ENCODE measurements at regions not wholly inside any gene's neighbourhood (a gene's known extent, or its start where the extent isn't known, plus 50 kb on each side); places are given as distances from the start of the nearest gene placed in this dataset.

GRCh38 chr21:15644489-15644888 lies 85.3 kb upstream of the USP25 start:
- Mint-ChIP-seq H3K27ac (no peak overlapping the region), H3K4me3 (no peak overlapping the region), H3K36me3 (ENCODE audit: low read depth) (no peaks in the 10 kb centered on the region), H3K9me3 (no peaks in the 10 kb centered on the region), H3K4me1 (no peaks in the 10 kb centered on the region), H3K27me3 (no peaks in the 10 kb centered on the region)
- no peak for DNase-seq
- intact Hi-C loops (cut with micrococcal nuclease): no loop called here
- ChIA-PET CTCF (no interaction called here), POLR2A (no interaction called here)
- TF ChIP-seq, protein P1, sequence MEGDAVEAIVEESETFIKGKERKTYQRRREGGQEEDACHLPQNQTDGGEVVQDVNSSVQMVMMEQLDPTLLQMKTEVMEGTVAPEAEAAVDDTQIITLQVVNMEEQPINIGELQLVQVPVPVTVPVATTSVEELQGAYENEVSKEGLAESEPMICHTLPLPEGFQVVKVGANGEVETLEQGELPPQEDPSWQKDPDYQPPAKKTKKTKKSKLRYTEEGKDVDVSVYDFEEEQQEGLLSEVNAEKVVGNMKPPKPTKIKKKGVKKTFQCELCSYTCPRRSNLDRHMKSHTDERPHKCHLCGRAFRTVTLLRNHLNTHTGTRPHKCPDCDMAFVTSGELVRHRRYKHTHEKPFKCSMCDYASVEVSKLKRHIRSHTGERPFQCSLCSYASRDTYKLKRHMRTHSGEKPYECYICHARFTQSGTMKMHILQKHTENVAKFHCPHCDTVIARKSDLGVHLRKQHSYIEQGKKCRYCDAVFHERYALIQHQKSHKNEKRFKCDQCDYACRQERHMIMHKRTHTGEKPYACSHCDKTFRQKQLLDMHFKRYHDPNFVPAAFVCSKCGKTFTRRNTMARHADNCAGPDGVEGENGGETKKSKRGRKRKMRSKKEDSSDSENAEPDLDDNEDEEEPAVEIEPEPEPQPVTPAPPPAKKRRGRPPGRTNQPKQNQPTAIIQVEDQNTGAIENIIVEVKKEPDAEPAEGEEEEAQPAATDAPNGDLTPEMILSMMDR (IDR thresholded peaks at IDR 0.05): no peak
- no peak for ATAC-seq (ENCODE audit: low read depth)

GRCh38 chr21:15645830-15646229 lies 84.0 kb upstream of the USP25 start:
- Mint-ChIP-seq H3K9me3 (no peaks in the 10 kb centered on the region), H3K27me3 (no peaks in the 10 kb centered on the region), H3K4me3 (no peak overlapping the region), H3K36me3 (ENCODE audit: low read depth) (no peaks in the 10 kb centered on the region), H3K4me1 (no peaks in the 10 kb centered on the region), H3K27ac (no peak overlapping the region)
- TF ChIP-seq, protein P1 (IDR thresholded peaks at IDR 0.05): no peak
- intact Hi-C loops (cut with micrococcal nuclease): no loop called here
- DNase-seq (no peak), ATAC-seq (ENCODE audit: low read depth) (no peak)
- ChIA-PET CTCF (no interaction called here), POLR2A (no interaction called here)

DNA sequence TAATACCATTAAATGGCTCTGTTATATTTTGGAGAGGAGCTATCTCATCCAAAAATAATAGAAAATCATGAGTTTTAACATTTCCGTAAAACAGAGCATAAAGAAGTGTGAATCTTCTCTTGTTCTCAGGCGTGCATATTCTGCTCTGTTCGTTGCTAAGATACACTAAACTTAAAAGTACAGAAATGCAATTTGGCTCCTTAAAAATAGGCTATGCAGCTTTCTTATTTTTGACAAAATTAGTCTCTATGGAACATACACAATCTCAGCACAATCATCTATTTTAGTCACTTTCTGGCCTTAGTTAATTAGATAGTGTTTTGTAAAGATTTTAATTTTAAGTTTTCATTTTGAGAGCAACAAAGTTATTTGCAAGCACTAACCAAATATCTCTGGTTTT lies 79.0 kb upstream of the USP25 start:
- no peaks in the 10 kb centered on the region for H3K4me1 Mint-ChIP-seq
- no peaks in the 10 kb centered on the region for H3K9me3 Mint-ChIP-seq
- no peak overlapping the region for H3K27ac Mint-ChIP-seq
- POLR2A ChIA-PET: no interaction called here
- H3K36me3 Mint-ChIP-seq (ENCODE audit: low read depth): no peaks in the 10 kb centered on the region
- ATAC-seq (ENCODE audit: low read depth): no peak
- no peak for DNase-seq
- intact Hi-C loops (cut with micrococcal nuclease): no loop called here
- CTCF ChIA-PET: no interaction called here
- H3K27me3 Mint-ChIP-seq: no peaks in the 10 kb centered on the region
- TF ChIP-seq, protein P1 (IDR thresholded peaks at IDR 0.05): no peak
- no peak overlapping the region for H3K4me3 Mint-ChIP-seq

GRCh38 chr21:15651172-15651571 lies 78.6 kb upstream of the USP25 start:
- DNase-seq (no peak), ATAC-seq (ENCODE audit: low read depth) (no peak)
- Mint-ChIP-seq H3K9me3 (no peaks in the 10 kb centered on the region), H3K36me3 (ENCODE audit: low read depth) (no peaks in the 10 kb centered on the region), H3K27me3 (no peaks in the 10 kb centered on the region), H3K4me3 (no peak overlapping the region), H3K4me1 (no peaks in the 10 kb centered on the region), H3K27ac (no peak overlapping the region)
- intact Hi-C loops (cut with micrococcal nuclease): no loop called here
- ChIA-PET CTCF (no interaction called here), POLR2A (no interaction called here)
- TF ChIP-seq, protein P1 (IDR thresholded peaks at IDR 0.05): no peak

DNA sequence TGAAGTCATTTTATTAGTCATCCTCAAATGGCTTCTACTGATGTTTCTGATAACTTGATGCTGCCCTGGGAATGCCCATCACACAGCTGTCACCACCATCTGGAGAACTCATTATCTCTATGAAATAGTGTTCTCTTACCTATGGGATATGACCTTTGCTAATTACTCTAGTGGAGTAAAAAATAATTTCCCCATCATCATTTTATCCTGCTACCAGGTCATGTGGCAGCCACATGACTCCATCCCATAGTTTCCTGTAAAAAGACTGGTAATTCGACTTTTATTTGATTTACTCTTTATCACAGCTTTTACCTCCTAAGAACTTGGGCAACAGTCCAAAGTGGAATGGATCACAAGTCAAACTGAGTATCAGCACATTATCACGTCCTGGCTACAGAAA lies 76.1 kb upstream of the USP25 start:
- ChIA-PET CTCF (no interaction called here), POLR2A (no interaction called here)
- Mint-ChIP-seq H3K36me3 (ENCODE audit: low read depth) (no peaks in the 10 kb centered on the region), H3K9me3 (no peaks in the 10 kb centered on the region), H3K27me3 (no peaks in the 10 kb centered on the region), H3K4me3 (no peak overlapping the region), H3K27ac (no peak overlapping the region), H3K4me1 (no peaks in the 10 kb centered on the region)
- no peak for ATAC-seq (ENCODE audit: low read depth)
- no peak for DNase-seq
- TF ChIP-seq, protein P1 (IDR thresholded peaks at IDR 0.05): no peak
- intact Hi-C loops (cut with micrococcal nuclease): no loop called here

Data from activated B cell treated with CpG ODN at 0.5 μM for 24 hours (primary cell).